ENCODE measurements at regions not wholly inside any gene's neighbourhood (a gene's known extent, or its start where the extent isn't known, plus 50 kb on each side); places are given as distances from the start of the nearest gene placed in this dataset.

DNA sequence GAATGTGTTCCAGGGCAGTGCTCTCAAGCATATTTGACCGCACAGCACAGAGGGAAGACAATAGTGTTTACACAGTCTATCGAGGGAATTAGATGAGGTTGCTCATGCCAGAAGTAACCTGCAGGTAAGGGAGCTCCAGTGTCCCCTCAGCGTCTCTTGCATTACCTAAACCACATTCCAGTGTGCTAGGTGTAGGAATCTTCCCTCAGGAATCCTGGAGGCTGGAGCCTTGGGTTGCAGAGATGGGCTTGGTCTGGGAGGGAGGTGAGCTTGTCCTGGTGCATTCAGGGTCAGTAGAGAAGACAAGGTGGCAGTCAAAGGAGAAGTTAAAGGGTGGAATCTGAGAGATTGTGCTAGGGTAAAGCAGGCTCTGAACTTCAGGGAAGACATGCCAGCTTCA, 56.3 kb downstream of the SOX14 start:
- TF ChIP-seq, protein P1, sequence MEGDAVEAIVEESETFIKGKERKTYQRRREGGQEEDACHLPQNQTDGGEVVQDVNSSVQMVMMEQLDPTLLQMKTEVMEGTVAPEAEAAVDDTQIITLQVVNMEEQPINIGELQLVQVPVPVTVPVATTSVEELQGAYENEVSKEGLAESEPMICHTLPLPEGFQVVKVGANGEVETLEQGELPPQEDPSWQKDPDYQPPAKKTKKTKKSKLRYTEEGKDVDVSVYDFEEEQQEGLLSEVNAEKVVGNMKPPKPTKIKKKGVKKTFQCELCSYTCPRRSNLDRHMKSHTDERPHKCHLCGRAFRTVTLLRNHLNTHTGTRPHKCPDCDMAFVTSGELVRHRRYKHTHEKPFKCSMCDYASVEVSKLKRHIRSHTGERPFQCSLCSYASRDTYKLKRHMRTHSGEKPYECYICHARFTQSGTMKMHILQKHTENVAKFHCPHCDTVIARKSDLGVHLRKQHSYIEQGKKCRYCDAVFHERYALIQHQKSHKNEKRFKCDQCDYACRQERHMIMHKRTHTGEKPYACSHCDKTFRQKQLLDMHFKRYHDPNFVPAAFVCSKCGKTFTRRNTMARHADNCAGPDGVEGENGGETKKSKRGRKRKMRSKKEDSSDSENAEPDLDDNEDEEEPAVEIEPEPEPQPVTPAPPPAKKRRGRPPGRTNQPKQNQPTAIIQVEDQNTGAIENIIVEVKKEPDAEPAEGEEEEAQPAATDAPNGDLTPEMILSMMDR (conservative IDR thresholded peaks at IDR 0.05; ENCODE audit: low read length) = no peak
- no peak for DNase-seq (ENCODE audit: low read depth)
- H3K4me3 ChIP-seq (ENCODE audit: low read length) = no peak overlapping the region

DNA sequence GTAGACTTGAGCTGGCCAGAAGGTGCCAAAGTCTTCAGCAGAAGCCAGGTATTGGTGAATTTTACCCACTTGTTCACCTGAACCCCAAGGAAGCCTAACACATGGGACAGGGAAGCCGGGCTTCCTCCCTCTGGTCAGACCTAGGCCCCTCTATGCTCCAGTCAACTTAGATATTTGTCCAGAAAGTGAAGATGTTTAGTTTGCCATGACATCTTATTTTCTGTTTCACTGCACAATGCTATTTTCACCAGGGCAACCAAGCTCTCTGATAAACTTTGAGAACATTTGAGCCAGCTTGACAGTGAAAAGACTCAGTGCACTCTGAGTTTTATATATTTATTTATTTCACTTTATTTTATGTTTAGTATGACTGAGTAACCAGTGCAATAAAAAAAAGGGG, 71.0 kb downstream of the SOX14 start:
- no peak overlapping the region for H3K4me3 ChIP-seq (ENCODE audit: low read length)
- TF ChIP-seq, protein P1 (conservative IDR thresholded peaks at IDR 0.05; ENCODE audit: low read length) = no peak
- no peak for DNase-seq (ENCODE audit: low read depth)

GRCh38 chr3:137845194-137845593, 81.1 kb downstream of the SOX14 start:
- DNase-seq (ENCODE audit: low read depth) = no peak
- no peak overlapping the region for H3K4me3 ChIP-seq (ENCODE audit: low read length)
- TF ChIP-seq, protein P1 (conservative IDR thresholded peaks at IDR 0.05; ENCODE audit: low read length) = no peak

GRCh38 chr3:137845666-137846065, 81.6 kb downstream of the SOX14 start:
- no peak for DNase-seq (ENCODE audit: low read depth)
- TF ChIP-seq, protein P1 (conservative IDR thresholded peaks at IDR 0.05; ENCODE audit: low read length) = no peak
- no peak overlapping the region for H3K4me3 ChIP-seq (ENCODE audit: low read length)

DNA sequence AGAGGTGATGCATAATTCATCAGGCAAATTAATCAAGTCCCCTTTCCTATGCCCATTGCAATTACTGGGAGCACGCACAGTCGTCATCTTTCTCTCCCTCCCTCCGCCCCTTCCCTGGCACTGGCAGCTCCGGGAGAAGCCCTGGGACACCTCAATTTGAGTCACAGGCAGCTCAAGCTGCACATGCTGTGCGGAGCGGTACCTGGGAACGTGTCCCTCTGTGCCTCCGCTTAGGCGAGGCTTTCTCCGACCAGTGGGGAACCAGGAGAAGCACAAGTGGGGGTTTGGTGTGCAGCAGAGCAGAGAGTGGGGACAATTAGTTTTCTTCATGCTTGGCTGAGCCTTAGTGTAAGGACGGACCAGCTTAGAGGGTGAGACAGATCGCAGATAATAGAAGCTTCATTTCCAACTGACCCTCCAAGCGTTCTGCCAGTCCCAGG, 88.3 kb downstream of the SOX14 start:
- no peak overlapping the region for H3K4me3 ChIP-seq (ENCODE audit: low read length)
- DNase-seq (ENCODE audit: low read depth) = no peak
- TF ChIP-seq, protein P1 (conservative IDR thresholded peaks at IDR 0.05; ENCODE audit: low read length) = no peak

GRCh38 chr3:137854533-137855261, 90.6 kb downstream of the SOX14 start:
- TF ChIP-seq, protein P1 (conservative IDR thresholded peaks at IDR 0.05; ENCODE audit: low read length) = no peak
- DNase-seq (ENCODE audit: low read depth) = no peak
- no peak overlapping the region for H3K4me3 ChIP-seq (ENCODE audit: low read length)

DNA sequence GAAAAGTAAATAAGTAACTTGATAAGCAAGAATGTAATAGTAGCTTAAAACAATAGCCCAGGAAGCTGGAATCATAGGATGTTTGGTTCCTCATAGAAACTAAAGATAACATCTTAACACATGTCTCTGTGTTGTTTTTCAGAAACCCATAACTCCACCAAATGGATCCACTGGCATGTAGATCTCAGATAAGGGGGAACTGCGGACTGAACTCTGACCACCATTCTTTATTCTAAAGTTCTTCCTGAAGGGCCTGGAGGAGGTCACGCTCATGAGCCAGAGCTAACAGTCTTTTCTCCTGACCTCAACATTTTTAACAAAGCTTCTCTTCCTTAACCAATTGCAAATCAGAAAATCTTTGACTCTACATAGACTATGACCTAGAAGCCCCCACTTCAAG, 101.9 kb downstream of the SOX14 start:
- TF ChIP-seq, protein P1 (conservative IDR thresholded peaks at IDR 0.05; ENCODE audit: low read length) = no peak
- DNase-seq (ENCODE audit: low read depth) = no peak
- no peak overlapping the region for H3K4me3 ChIP-seq (ENCODE audit: low read length)

All from AG10803 (cell line).